Brain microvascular endothelial cell (primary cell): ENCODE measurements at regions not wholly inside any gene's neighbourhood (a gene's known extent, or its start where the extent isn't known, plus 50 kb on each side); places are given as distances from the start of the nearest gene placed in this dataset.

Experiments
- DNase-seq: peaks from one replicate; pipeline ENCODE4 v3.0.0-alpha.2; 2020
- H3K27ac ChIP-seq: fragments of 250-450 bp; sonication (Bioruptor Pico); 2 replicates; pipeline ENCODE4 v1.5.1; 2020; ENCODE audit warnings: mild to moderate bottlenecking, moderate library complexity
- H3K27me3 ChIP-seq: fragments of 250-450 bp; sonication (Bioruptor Pico); replicated peaks from 2 replicates; pipeline ENCODE4 v1.5.1; 2020; ENCODE audit warnings: mild to moderate bottlenecking
- H3K36me3 ChIP-seq: fragments of 250-450 bp; sonication (Bioruptor Pico); replicated peaks from 2 replicates; pipeline ENCODE4 v1.5.1; 2020; ENCODE audit warnings: mild to moderate bottlenecking
- H3K4me3 ChIP-seq: 2 replicates; pipeline ENCODE4 v1.5.1; 2011; ENCODE audit warnings: low read depth, mild to moderate bottlenecking, control low read depth, low read length, moderate library complexity
- CTCF ChIP-seq: IDR thresholded peaks from 2 replicates; pipeline ENCODE4 v1.5.1; 2011; ENCODE audit warnings: low read depth, mild to moderate bottlenecking, moderate library complexity, low read length, control low read depth, inconsistent platforms; ENCODE audit errors: missing control alignments
- in situ Hi-C: cut with HindIII; loops from 2 replicates; pipeline ENCODE4 v1.10.0; 2017; ENCODE audit warnings: low sequenced_read_pairs, low pct_ligation_motif_present

GRCh38 chr9:134239130-134239903 is 75.0 kb upstream of the RNU6ATAC start:
- Histone ChIP-seq H3K36me3 (no peaks in the 10 kb centered on the region), H3K27me3 (peaks cover 14% of the 10 kb centered on the region), H3K4me3 (no peak overlapping the region), H3K27ac (no peak overlapping the region)
- no peak for TF ChIP-seq CTCF
- in situ Hi-C loops: no loop called here
- no peak for DNase-seq

GRCh38 chr9:134239939-134240338 is 75.6 kb upstream of the RNU6ATAC start:
- H3K4me3 ChIP-seq: no peak overlapping the region
- DNase-seq: no peak
- no peaks in the 10 kb centered on the region for H3K36me3 ChIP-seq
- H3K27me3 ChIP-seq: peaks cover 14% of the 10 kb centered on the region
- TF ChIP-seq CTCF: no peak
- H3K27ac ChIP-seq: no peak overlapping the region
- in situ Hi-C loops: no loop called here

- no peak overlapping the region for H3K27ac ChIP-seq
- TF ChIP-seq CTCF: no peak
- no peaks in the 10 kb centered on the region for H3K36me3 ChIP-seq
- no peak for DNase-seq
- H3K4me3 ChIP-seq: no peak overlapping the region
- in situ Hi-C loops: no loop called here
- H3K27me3 ChIP-seq: peaks cover 14% of the 10 kb centered on the region
Measured at GRCh38 chr9:134240361-134240760, 76.0 kb upstream of the RNU6ATAC start.

GRCh38 chr9:134242706-134243105 is 78.3 kb upstream of the RNU6ATAC start:
- H3K27ac ChIP-seq: no peak overlapping the region
- DNase-seq: no peak
- in situ Hi-C loops: no loop called here
- peaks cover 14% of the 10 kb centered on the region for H3K27me3 ChIP-seq
- H3K4me3 ChIP-seq: no peak overlapping the region
- H3K36me3 ChIP-seq: no peaks in the 10 kb centered on the region
- no peak for TF ChIP-seq CTCF

- in situ Hi-C loops: no loop called here
- Histone ChIP-seq H3K27me3 (peaks cover 14% of the 10 kb centered on the region), H3K36me3 (no peaks in the 10 kb centered on the region), H3K4me3 (no peak overlapping the region), H3K27ac (no peak overlapping the region)
- no peak for DNase-seq
- TF ChIP-seq CTCF: no peak
Measured at GRCh38 chr9:134243778-134244467, 79.6 kb upstream of the RNU6ATAC start.

GRCh38 chr9:134245179-134245578 is 80.8 kb upstream of the RNU6ATAC start:
- no peak for TF ChIP-seq CTCF
- Histone ChIP-seq H3K27me3 (peaks cover 12% of the 10 kb centered on the region), H3K4me3 (no peak overlapping the region), H3K27ac (no peak overlapping the region), H3K36me3 (no peaks in the 10 kb centered on the region)
- in situ Hi-C loops: no loop called here
- no peak for DNase-seq
